ENCODE measurements at regions not wholly inside any gene's neighbourhood (a gene's known extent, or its start where the extent isn't known, plus 50 kb on each side); places are given as distances from the start of the nearest gene placed in this dataset.

GRCh38 chr2:120463527-120463926 is 117.6 kb downstream of the INHBB start:
- no peaks in the 10 kb centered on the region for H3K36me3 ChIP-seq (ENCODE audit: control insufficient read depth, insufficient read depth, low read length)
- H3K4me3 ChIP-seq (replicated peaks in 1 of 4; ENCODE audit: control extremely low read depth in 1 of 4, insufficient read depth in 1 of 4, low read depth in 3 of 4, low read length in 4 of 4): no peak overlapping the region
- no peaks in the 10 kb centered on the region for H3K4me1 ChIP-seq (ENCODE audit: control insufficient read depth, extremely low read depth, insufficient read depth, low read length)
- H3K27me3 ChIP-seq (ENCODE audit: control insufficient read depth, insufficient read depth, low read length): peaks cover 3% of the 10 kb centered on the region
- H3K79me2 ChIP-seq (ENCODE audit: control insufficient read depth, insufficient read depth, low read length): no peaks in the 10 kb centered on the region
- no peak overlapping the region for H2AFZ ChIP-seq (ENCODE audit: low read length)
- no peak overlapping the region for H3K27ac ChIP-seq (ENCODE audit: insufficient read depth, low read length)
- no peak overlapping the region for H3K9ac ChIP-seq (ENCODE audit: insufficient read depth, low read length)
- H3K9me3 ChIP-seq (ENCODE audit: control insufficient read depth, insufficient read depth, low read depth, low read length): no peaks in the 10 kb centered on the region
- H3K4me2 ChIP-seq (ENCODE audit: extremely low read depth, insufficient read depth, low read length): no peak overlapping the region
- no peaks in the 10 kb centered on the region for H4K20me1 ChIP-seq (ENCODE audit: control insufficient read depth, extremely low read depth, insufficient read depth, low read length)
- TF ChIP-seq CTCF (conservative IDR thresholded peaks at IDR 0.05 in 1 of 2, IDR thresholded peaks at IDR 0.05 in 1 of 2; ENCODE audit: low read depth in 1 of 2, low read length in 2 of 2) (no peak), EZH2 (IDR thresholded peaks at IDR 0.05; ENCODE audit: low read length, missing control alignments) (no peak)
- DNase-seq (ENCODE audit: low read depth in 2 of 2): no peak

GRCh38 chr2:120463996-120464395 is 118.1 kb downstream of the INHBB start:
- no peaks in the 10 kb centered on the region for H3K79me2 ChIP-seq (ENCODE audit: control insufficient read depth, insufficient read depth, low read length)
- no peak overlapping the region for H3K27ac ChIP-seq (ENCODE audit: insufficient read depth, low read length)
- H3K4me2 ChIP-seq (ENCODE audit: extremely low read depth, insufficient read depth, low read length): no peak overlapping the region

GRCh38 chr2:120464448-120464931 is 118.6 kb downstream of the INHBB start:
- H2AFZ ChIP-seq (ENCODE audit: low read length): no peak overlapping the region
- H3K4me3 ChIP-seq (replicated peaks in 1 of 4; ENCODE audit: control extremely low read depth in 1 of 4, insufficient read depth in 1 of 4, low read depth in 3 of 4, low read length in 4 of 4): no peak overlapping the region
- no peaks in the 10 kb centered on the region for H3K36me3 ChIP-seq (ENCODE audit: control insufficient read depth, insufficient read depth, low read length)
- peaks cover 3% of the 10 kb centered on the region for H3K27me3 ChIP-seq (ENCODE audit: control insufficient read depth, insufficient read depth, low read length)
- H3K9me3 ChIP-seq (ENCODE audit: control insufficient read depth, insufficient read depth, low read depth, low read length): no peaks in the 10 kb centered on the region
- no peak overlapping the region for H3K9ac ChIP-seq (ENCODE audit: insufficient read depth, low read length)
- H3K79me2 ChIP-seq (ENCODE audit: control insufficient read depth, insufficient read depth, low read length): no peaks in the 10 kb centered on the region
- H3K27ac ChIP-seq (ENCODE audit: insufficient read depth, low read length): no peak overlapping the region
- peaks cover 3% of the 10 kb centered on the region for H3K4me1 ChIP-seq (ENCODE audit: control insufficient read depth, extremely low read depth, insufficient read depth, low read length)
- H3K4me2 ChIP-seq (ENCODE audit: extremely low read depth, insufficient read depth, low read length): no peak overlapping the region
- no peak for DNase-seq (ENCODE audit: low read depth in 2 of 2)
- TF ChIP-seq CTCF (conservative IDR thresholded peaks at IDR 0.05 in 1 of 2, IDR thresholded peaks at IDR 0.05 in 1 of 2; ENCODE audit: low read depth in 1 of 2, low read length in 2 of 2): no peak
- TF ChIP-seq EZH2 (IDR thresholded peaks at IDR 0.05; ENCODE audit: low read length, missing control alignments): no peak
- no peaks in the 10 kb centered on the region for H4K20me1 ChIP-seq (ENCODE audit: control insufficient read depth, extremely low read depth, insufficient read depth, low read length)

More at GRCh38 chr2:120463996-120464395, 118.1 kb downstream of the INHBB start:
- Histone ChIP-seq H3K4me1 (ENCODE audit: control insufficient read depth, extremely low read depth, insufficient read depth, low read length) (no peaks in the 10 kb centered on the region), H3K9ac (ENCODE audit: insufficient read depth, low read length) (no peak overlapping the region), H3K36me3 (ENCODE audit: control insufficient read depth, insufficient read depth, low read length) (no peaks in the 10 kb centered on the region), H3K4me3 (replicated peaks in 1 of 4; ENCODE audit: control extremely low read depth in 1 of 4, insufficient read depth in 1 of 4, low read depth in 3 of 4, low read length in 4 of 4) (no peak overlapping the region), H4K20me1 (ENCODE audit: control insufficient read depth, extremely low read depth, insufficient read depth, low read length) (no peaks in the 10 kb centered on the region), H3K9me3 (ENCODE audit: control insufficient read depth, insufficient read depth, low read depth, low read length) (no peaks in the 10 kb centered on the region), H2AFZ (ENCODE audit: low read length) (no peak overlapping the region), H3K27me3 (ENCODE audit: control insufficient read depth, insufficient read depth, low read length) (peaks cover 3% of the 10 kb centered on the region)
- no peak for DNase-seq (ENCODE audit: low read depth in 2 of 2)
- no peak for TF ChIP-seq EZH2 (IDR thresholded peaks at IDR 0.05; ENCODE audit: low read length, missing control alignments)
